HL-60 (cell line): ENCODE measurements at regions not wholly inside any gene's neighbourhood (a gene's known extent, or its start where the extent isn't known, plus 50 kb on each side); places are given as distances from the start of the nearest gene placed in this dataset.

Experiments
- DNase-seq, 2 experiments: peaks; one replicate each; pipeline ENCODE4 v3.0.0-alpha.2; 2010 to 2020; ENCODE audit warnings: low read depth in 1 of 2, low spot score in 1 of 2
- H3K27ac ChIP-seq: fragments of 250-450 bp; sonication (Bioruptor Pico); replicated peaks from 2 replicates; pipeline ENCODE4 v1.5.1; 2020; ENCODE audit warnings: mild to moderate bottlenecking, moderate library complexity
- H3K27me3 ChIP-seq: fragments of 250-450 bp; sonication (Bioruptor Pico); 2 replicates; pipeline ENCODE4 v1.5.1; 2021; ENCODE audit warnings: mild to moderate bottlenecking, moderate library complexity; ENCODE audit not compliant: insufficient read depth, poor library complexity, severe bottlenecking
- H3K4me3 ChIP-seq: replicated peaks from 2 replicates; pipeline ENCODE4 v1.5.1; 2011; ENCODE audit warnings: mild to moderate bottlenecking, control low read depth, low read length; ENCODE audit not compliant: insufficient read depth
- GABPA ChIP-seq: IDR thresholded peaks from 2 replicates; pipeline ENCODE4 v1.6.1; 2012; ENCODE audit warnings: low read depth
- POLR2AphosphoS5 ChIP-seq: IDR thresholded peaks from 2 replicates; pipeline ENCODE4 v1.6.1; 2012; ENCODE audit warnings: low read depth
- SPI1 ChIP-seq: IDR thresholded peaks from 2 replicates; pipeline ENCODE4 v1.6.1; 2012; ENCODE audit warnings: low read depth, mild to moderate bottlenecking, borderline replicate concordance
- TF ChIP-seq, protein P1 (sequence below): IDR thresholded peaks from 2 replicates; pipeline ENCODE4 v1.6.1; 2012; ENCODE audit warnings: low read depth; ENCODE audit not compliant: insufficient replicate concordance
- TF ChIP-seq, protein P2 (sequence below): IDR thresholded peaks from one replicate; pipeline ENCODE4 v1.5.1; 2011; ENCODE audit warnings: low read length, control low read depth, inconsistent platforms; ENCODE audit not compliant: insufficient read depth

DNA sequence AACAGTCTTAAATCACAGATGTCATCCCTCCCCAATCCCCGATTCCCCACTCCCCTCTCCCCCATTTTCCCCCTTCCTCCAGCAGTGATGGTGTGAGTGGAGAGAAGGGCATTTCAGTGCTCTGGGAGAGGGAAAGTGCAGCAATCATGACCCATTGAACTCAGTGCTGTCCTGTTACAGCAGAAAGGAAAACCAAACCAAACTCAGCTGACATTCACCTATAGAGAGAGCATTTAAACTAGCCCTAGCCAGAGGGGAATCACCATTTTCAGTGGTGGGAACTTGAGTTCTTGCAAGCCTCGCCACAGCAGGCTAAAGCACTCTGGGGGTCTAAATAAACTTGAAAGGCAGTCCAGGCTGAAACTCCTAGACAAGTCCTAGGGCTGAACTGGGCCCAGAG, 129.9 kb upstream of the COL21A1 start:
- DNase-seq: no peak
- Histone ChIP-seq H3K4me3 (no peak overlapping the region), H3K27ac (no peak overlapping the region), H3K27me3 (no peaks in the 10 kb centered on the region)
- TF ChIP-seq, protein P1, sequence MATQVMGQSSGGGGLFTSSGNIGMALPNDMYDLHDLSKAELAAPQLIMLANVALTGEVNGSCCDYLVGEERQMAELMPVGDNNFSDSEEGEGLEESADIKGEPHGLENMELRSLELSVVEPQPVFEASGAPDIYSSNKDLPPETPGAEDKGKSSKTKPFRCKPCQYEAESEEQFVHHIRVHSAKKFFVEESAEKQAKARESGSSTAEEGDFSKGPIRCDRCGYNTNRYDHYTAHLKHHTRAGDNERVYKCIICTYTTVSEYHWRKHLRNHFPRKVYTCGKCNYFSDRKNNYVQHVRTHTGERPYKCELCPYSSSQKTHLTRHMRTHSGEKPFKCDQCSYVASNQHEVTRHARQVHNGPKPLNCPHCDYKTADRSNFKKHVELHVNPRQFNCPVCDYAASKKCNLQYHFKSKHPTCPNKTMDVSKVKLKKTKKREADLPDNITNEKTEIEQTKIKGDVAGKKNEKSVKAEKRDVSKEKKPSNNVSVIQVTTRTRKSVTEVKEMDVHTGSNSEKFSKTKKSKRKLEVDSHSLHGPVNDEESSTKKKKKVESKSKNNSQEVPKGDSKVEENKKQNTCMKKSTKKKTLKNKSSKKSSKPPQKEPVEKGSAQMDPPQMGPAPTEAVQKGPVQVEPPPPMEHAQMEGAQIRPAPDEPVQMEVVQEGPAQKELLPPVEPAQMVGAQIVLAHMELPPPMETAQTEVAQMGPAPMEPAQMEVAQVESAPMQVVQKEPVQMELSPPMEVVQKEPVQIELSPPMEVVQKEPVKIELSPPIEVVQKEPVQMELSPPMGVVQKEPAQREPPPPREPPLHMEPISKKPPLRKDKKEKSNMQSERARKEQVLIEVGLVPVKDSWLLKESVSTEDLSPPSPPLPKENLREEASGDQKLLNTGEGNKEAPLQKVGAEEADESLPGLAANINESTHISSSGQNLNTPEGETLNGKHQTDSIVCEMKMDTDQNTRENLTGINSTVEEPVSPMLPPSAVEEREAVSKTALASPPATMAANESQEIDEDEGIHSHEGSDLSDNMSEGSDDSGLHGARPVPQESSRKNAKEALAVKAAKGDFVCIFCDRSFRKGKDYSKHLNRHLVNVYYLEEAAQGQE: no peak
- TF ChIP-seq GABPA: no peak

DNA sequence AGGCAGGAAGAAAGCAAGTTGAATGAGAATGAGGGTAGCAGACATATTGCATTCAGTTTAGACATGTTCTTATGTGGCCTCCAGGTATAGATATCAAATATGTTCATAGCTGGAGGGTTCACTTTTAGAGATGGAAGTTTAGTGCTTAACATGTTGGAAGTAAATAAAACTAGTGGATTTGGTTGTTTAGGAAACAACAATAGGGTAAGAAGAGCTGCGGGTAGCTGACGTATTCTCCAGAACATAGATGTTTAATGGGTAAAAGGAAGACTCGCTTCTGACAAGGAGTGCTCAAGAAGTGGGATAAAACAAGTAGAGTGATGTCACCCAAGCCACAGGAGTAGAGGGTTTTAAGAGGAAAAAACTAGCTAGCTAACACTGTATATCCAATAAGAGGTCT, 128.4 kb upstream of the COL21A1 start:
- H3K27me3 ChIP-seq: no peaks in the 10 kb centered on the region
- TF ChIP-seq, protein P1: no peak
- TF ChIP-seq GABPA (no peak), POLR2AphosphoS5 (no peak), SPI1 (no peak)
- TF ChIP-seq, protein P2, sequence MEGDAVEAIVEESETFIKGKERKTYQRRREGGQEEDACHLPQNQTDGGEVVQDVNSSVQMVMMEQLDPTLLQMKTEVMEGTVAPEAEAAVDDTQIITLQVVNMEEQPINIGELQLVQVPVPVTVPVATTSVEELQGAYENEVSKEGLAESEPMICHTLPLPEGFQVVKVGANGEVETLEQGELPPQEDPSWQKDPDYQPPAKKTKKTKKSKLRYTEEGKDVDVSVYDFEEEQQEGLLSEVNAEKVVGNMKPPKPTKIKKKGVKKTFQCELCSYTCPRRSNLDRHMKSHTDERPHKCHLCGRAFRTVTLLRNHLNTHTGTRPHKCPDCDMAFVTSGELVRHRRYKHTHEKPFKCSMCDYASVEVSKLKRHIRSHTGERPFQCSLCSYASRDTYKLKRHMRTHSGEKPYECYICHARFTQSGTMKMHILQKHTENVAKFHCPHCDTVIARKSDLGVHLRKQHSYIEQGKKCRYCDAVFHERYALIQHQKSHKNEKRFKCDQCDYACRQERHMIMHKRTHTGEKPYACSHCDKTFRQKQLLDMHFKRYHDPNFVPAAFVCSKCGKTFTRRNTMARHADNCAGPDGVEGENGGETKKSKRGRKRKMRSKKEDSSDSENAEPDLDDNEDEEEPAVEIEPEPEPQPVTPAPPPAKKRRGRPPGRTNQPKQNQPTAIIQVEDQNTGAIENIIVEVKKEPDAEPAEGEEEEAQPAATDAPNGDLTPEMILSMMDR: no peak
- H3K4me3 ChIP-seq: no peak overlapping the region
- no peak for DNase-seq
- H3K27ac ChIP-seq: no peak overlapping the region

DNA sequence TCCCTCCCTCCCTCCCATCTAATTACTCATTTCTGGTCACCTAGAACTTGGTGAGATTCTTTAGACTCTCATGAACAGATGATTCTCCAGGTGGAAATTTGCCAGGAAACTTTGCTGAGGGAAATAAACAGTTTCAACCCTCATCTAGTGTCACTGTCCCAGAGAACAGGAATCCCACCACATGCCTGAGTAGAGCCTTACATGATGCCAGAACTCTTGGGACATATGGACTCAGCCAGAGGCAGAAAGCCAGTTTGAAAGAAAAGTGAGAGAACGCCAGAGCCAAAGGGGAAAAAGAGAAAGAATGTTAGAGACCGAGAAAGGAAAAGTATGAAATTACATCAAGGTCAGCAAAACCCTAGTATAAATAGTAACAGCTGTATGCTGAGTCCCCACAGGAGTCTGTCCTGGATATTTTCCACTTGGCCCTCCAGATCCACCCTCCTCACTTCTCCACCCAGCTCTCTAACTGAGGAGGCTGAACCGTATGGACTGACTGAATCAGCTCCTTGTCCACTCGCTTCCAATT, 127.5 kb upstream of the COL21A1 start:
- Histone ChIP-seq H3K4me3 (no peak overlapping the region), H3K27ac (no peak overlapping the region)
- DNase-seq: no peak

More for the DNA sequence above, 127.5 kb upstream of the COL21A1 start:
- no peaks in the 10 kb centered on the region for H3K27me3 ChIP-seq
- TF ChIP-seq POLR2AphosphoS5 (no peak), GABPA (no peak), SPI1 (no peak)
- TF ChIP-seq, protein P2: no peak
- TF ChIP-seq, protein P1: no peak
